Peyer's patch (tissue), 4 donors: ENCODE measurements at regions not wholly inside any gene's neighbourhood (a gene's known extent, or its start where the extent isn't known, plus 50 kb on each side); places are given as distances from the start of the nearest gene placed in this dataset.

Experiments used
- DNase-seq, 3 donors: peaks; one replicate each; pipeline ENCODE4 v3.0.0-alpha.2; 2017 to 2019
- H3K27ac ChIP-seq, 4 donors: fragments of 200-600 bp; sonication (generic); one replicate each; pipeline ENCODE4 v1.5.1; 2016 to 2019
- H3K27me3 ChIP-seq, 2 donors: fragments of 200-600 bp; sonication (generic); one replicate each; pipeline ENCODE4 v1.5.1; 2019
- H3K36me3 ChIP-seq, 3 donors: fragments of 200-600 bp; sonication (generic); one replicate each; pipeline ENCODE4 v1.5.1; 2016 to 2019
- H3K4me1 ChIP-seq, 4 donors: fragments of 200-600 bp; sonication (generic); one replicate each; pipeline ENCODE4 v1.5.1; 2016 to 2019
- H3K4me3 ChIP-seq, 4 donors: fragments of 200-600 bp; sonication (generic); 1 replicate in 3 of 4; 2 replicates in 1 of 4; pipeline ENCODE4 v1.5.1; 2016 to 2019; ENCODE audit warnings: mild to moderate bottlenecking in 1 of 4
- H3K9me3 ChIP-seq, 4 donors: fragments of 200-600 bp; sonication (generic); one replicate each; pipeline ENCODE4 v1.5.1; 2016 to 2019; ENCODE audit warnings: mild to moderate bottlenecking in 1 of 4
- CTCF ChIP-seq, 6 experiments: fragments of 450-650 bp in 4 of 6; fragments of 200-600 bp in 2 of 6; sonication (generic) in 1 of 6; IDR thresholded peaks; one replicate each; pipeline ENCODE4 v1.5.1; 2017 to 2019; ENCODE audit warnings: antibody characterized with exemption in 6 of 6, mild to moderate bottlenecking in 3 of 6, moderate library complexity in 1 of 6
- POLR2A ChIP-seq, 2 donors: fragments of 450-650 bp; IDR thresholded peaks; one replicate each; pipeline ENCODE4 v1.5.1; 2017; ENCODE audit warnings: antibody characterized with exemption in 2 of 2, mild to moderate bottlenecking in 2 of 2, moderate library complexity in 2 of 2

DNA sequence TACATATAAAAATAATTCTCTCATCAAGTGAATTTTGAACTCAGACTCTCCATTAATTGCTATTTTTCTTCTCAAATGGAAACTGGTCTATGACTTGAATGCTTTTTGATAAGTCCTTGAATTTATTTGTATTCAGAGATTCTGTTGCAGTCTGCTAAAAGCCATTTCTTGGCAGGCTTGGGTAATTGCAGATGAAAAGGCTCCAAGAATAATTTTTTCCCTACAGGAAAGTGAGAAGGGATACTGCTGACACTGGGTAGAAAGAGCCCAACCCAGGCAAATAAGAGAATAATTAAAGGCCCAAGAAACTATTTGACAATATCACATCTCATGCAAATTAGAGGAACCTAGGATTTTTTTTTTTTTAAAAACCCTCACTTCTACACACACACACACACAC, 246.5 kb upstream of the DDI1 start:
- Histone ChIP-seq H3K4me1 (no peaks in the 10 kb centered on the region), H3K9me3 (no peaks in the 10 kb centered on the region), H3K36me3 (no peaks in the 10 kb centered on the region), H3K27me3 (no peaks in the 10 kb centered on the region), H3K27ac (no peak overlapping the region), H3K4me3 (no peak overlapping the region)
- no peak for DNase-seq
- TF ChIP-seq CTCF (IDR thresholded peaks at IDR 0.05) (no peak), POLR2A (IDR thresholded peaks at IDR 0.05) (no peak)

DNA sequence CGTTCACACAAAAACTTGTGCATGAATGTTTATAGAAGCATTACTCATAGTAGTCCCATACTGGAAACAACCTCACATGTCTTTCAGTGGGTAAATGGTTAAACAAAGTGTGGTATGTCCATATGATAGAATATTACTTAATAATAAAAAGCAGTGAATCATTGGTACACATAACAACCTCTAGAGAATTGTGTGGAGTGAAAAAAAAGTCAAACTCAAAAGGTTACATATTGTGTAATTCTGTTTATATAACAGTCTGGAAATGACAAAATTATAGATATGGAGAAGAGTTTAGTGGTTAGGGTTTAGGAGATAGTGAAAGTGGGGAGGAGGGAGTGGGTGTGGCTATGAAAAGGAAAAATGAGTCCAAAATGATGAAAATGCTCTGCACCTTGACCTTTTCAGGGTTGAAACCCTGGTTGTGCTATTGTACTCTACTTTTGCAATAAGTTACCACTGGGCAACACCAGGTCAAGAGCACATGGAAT, 243.4 kb upstream of the DDI1 start:
- Histone ChIP-seq H3K4me1 (no peaks in the 10 kb centered on the region), H3K4me3 (no peak overlapping the region)
- no peak for TF ChIP-seq CTCF (IDR thresholded peaks at IDR 0.05)
- TF ChIP-seq POLR2A (IDR thresholded peaks at IDR 0.05), result no peak

GRCh38 chr11:103794262-103794661, 242.2 kb upstream of the DDI1 start:
- Histone ChIP-seq H3K4me1 (no peaks in the 10 kb centered on the region), H3K27ac (no peak overlapping the region), H3K9me3 (no peaks in the 10 kb centered on the region), H3K4me3 (no peak overlapping the region), H3K27me3 (no peaks in the 10 kb centered on the region), H3K36me3 (no peaks in the 10 kb centered on the region)
- TF ChIP-seq CTCF (IDR thresholded peaks at IDR 0.05), result no peak
- no peak for TF ChIP-seq POLR2A (IDR thresholded peaks at IDR 0.05)
- DNase-seq, result no peak

More for the DNA sequence above, 243.4 kb upstream of the DDI1 start:
- Histone ChIP-seq H3K9me3 (no peaks in the 10 kb centered on the region), H3K27me3 (no peaks in the 10 kb centered on the region), H3K27ac (no peak overlapping the region), H3K36me3 (no peaks in the 10 kb centered on the region)
- DNase-seq, result no peak

DNA sequence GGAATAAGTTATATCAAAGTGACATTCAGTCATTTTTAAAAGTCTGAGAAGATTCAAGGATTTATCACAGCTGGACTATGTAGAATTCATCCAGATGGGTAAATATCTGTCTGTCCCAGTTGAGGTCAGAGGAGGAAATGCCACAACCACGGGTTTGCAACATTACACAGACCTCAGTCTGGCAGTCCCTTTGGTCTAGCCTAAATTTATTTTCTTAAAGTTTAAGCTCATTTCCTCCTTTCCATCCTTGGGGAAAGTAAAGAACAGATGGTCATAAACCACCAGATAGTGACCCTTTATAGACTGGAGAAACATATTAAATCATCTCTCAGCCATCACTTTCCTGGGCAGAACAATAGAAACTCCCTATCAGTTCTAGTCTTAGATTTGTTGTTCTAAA, 238.4 kb upstream of the DDI1 start:
- no peak for DNase-seq
- Histone ChIP-seq H3K27ac (no peak overlapping the region), H3K4me1 (no peaks in the 10 kb centered on the region), H3K9me3 (no peaks in the 10 kb centered on the region), H3K4me3 (no peak overlapping the region), H3K36me3 (no peaks in the 10 kb centered on the region), H3K27me3 (no peaks in the 10 kb centered on the region)
- TF ChIP-seq CTCF (IDR thresholded peaks at IDR 0.05), result no peak
- no peak for TF ChIP-seq POLR2A (IDR thresholded peaks at IDR 0.05)

DNA sequence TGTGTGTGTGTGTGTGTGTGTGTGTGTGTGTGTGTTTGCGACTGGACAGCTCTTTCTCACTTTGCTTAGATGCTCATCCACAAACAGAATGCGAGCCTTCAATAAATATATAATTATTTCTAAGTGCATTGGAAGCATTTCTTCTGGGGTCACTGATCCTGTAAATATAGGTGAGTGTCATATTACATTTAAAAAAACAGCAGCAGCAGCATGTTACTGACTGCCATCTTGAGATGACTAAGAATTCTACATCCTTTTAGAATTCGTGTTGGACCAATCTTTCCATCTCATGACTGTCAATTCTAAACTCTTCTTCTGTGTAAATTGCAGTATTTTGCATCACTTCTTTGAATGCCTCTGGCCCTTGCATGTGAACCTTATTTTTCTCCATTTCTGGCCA, 238.0 kb upstream of the DDI1 start:
- H3K9me3 ChIP-seq, result no peaks in the 10 kb centered on the region
- H3K36me3 ChIP-seq, result no peaks in the 10 kb centered on the region
- no peaks in the 10 kb centered on the region for H3K27me3 ChIP-seq
- DNase-seq, result no peak
- H3K27ac ChIP-seq, result no peak overlapping the region
- H3K4me1 ChIP-seq, result no peaks in the 10 kb centered on the region
- H3K4me3 ChIP-seq, result no peak overlapping the region
- TF ChIP-seq CTCF (IDR thresholded peaks at IDR 0.05) (no peak), POLR2A (IDR thresholded peaks at IDR 0.05) (no peak)
